IMR-90 (cell line): ENCODE measurements at regions not wholly inside any gene's neighbourhood (a gene's known extent, or its start where the extent isn't known, plus 50 kb on each side); places are given as distances from the start of the nearest gene placed in this dataset.

ENCODE experiments used
- ATAC-seq: fragments of 200-7000 bp; cut with Tn5 transposase; 2 replicates; pipeline ENCODE4 v1.9.1; 2020; ENCODE audit warnings: low read depth, mild to moderate bottlenecking, moderate library complexity
- BruUV-seq: library from RNA; stranded (reverse); fragments of 400-500 nt; replicated peaks from 2 replicates; lab custom pipeline; 2021; lab: Mats Ljungman, UMichigan
- CTCF ChIA-PET: fragments of 300-600 bp; formaldehyde crosslinking; extraction: SDS; loops from one replicate; lab custom pipeline; 2021; ENCODE audit warnings: antibody characterized with exemption; lab: Yijun Ruan, JAX
- POLR2A ChIA-PET: fragments of 300-600 bp; sonication (Branson Sonifier 250); formaldehyde crosslinking; loops from one replicate; lab custom pipeline; 2022; ENCODE audit warnings: antibody characterized with exemption; ENCODE audit not compliant: unreplicated experiment; lab: Charles Lee
- DNase-seq: peaks from one replicate; pipeline ENCODE4 v3.0.0; 2013
- H2AFZ ChIP-seq: replicated peaks from 2 replicates; pipeline ENCODE3; 2013; ENCODE audit warnings: low read length, mild to moderate bottlenecking; ENCODE audit not compliant: poor library complexity
- H2AK5ac ChIP-seq: 2 replicates; pipeline ENCODE4 v1.6.1; 2013; ENCODE audit warnings: low read depth, low read length, inconsistent platforms
- H2AK9ac ChIP-seq: replicated peaks from 2 replicates; pipeline ENCODE3; 2013; ENCODE audit warnings: mild to moderate bottlenecking, low read depth, low read length, moderate library complexity; ENCODE audit not compliant: poor library complexity
- H2BK120ac ChIP-seq: 2 replicates; pipeline ENCODE4 v1.6.1; 2013; ENCODE audit warnings: low read depth, low read length, inconsistent platforms
- H2BK15ac ChIP-seq: 3 replicates; pipeline ENCODE4 v1.6.1; 2013; ENCODE audit warnings: low read depth, low read length, inconsistent platforms
- H2BK20ac ChIP-seq: 2 replicates; pipeline ENCODE4 v1.6.1; 2013; ENCODE audit warnings: low read depth, mild to moderate bottlenecking, inconsistent platforms, low read length, moderate library complexity
- H2BK5ac ChIP-seq: 2 replicates; pipeline ENCODE4 v1.6.1; 2013; ENCODE audit warnings: mild to moderate bottlenecking, low read depth, low read length, inconsistent platforms; ENCODE audit not compliant: poor library complexity, severe bottlenecking
- H3K14ac ChIP-seq: replicated peaks from 2 replicates; pipeline ENCODE4 v1.6.1; 2013; ENCODE audit warnings: low read depth, low read length, inconsistent platforms
- H3K18ac ChIP-seq: 2 replicates; pipeline ENCODE4 v1.6.1; 2013; ENCODE audit warnings: low read depth, low read length, control low read depth
- H3K23ac ChIP-seq: 2 replicates; pipeline ENCODE4 v1.6.1; 2013; ENCODE audit warnings: low read depth, low read length, inconsistent platforms
- H3K27ac ChIP-seq: 2 replicates; pipeline ENCODE4 v1.5.1; 2013; ENCODE audit warnings: mild to moderate bottlenecking, control low read depth, low read length; ENCODE audit not compliant: insufficient read depth
- H3K27me3 ChIP-seq: 2 replicates; pipeline ENCODE4 v1.6.1; 2013; ENCODE audit warnings: low read length; ENCODE audit not compliant: control insufficient read depth, insufficient read depth
- H3K36me3 ChIP-seq: 2 replicates; pipeline ENCODE4 v1.6.1; 2013; ENCODE audit warnings: low read length, mixed read lengths; ENCODE audit not compliant: control insufficient read depth, insufficient read depth
- H3K4ac ChIP-seq: 2 replicates; pipeline ENCODE4 v1.6.1; 2013; ENCODE audit warnings: low read depth, low read length, inconsistent platforms
- H3K4me1 ChIP-seq: 2 replicates; pipeline ENCODE4 v1.6.1; 2013; ENCODE audit warnings: low read length, mixed read lengths; ENCODE audit not compliant: control insufficient read depth, insufficient read depth
- H3K4me2 ChIP-seq: 2 replicates; pipeline ENCODE4 v1.6.1; 2013; ENCODE audit warnings: low read depth, mild to moderate bottlenecking, control low read depth, low read length, moderate library complexity
- H3K4me3 ChIP-seq: 2 replicates; pipeline ENCODE4 v1.5.1; 2013; ENCODE audit warnings: low read depth, mild to moderate bottlenecking, control low read depth, low read length, moderate library complexity; ENCODE audit not compliant: insufficient read depth
- H3K56ac ChIP-seq: 2 replicates; pipeline ENCODE4 v1.6.1; 2013; ENCODE audit warnings: low read length, inconsistent platforms; ENCODE audit not compliant: insufficient read depth; ENCODE audit errors: extremely low read depth
- H3K79me1 ChIP-seq, 2 experiments: 2 replicates each; pipeline ENCODE4 v1.6.1; 2013; ENCODE audit warnings: low read length in 2 of 2, inconsistent platforms in 1 of 2, low read depth in 1 of 2
- H3K9ac ChIP-seq: 2 replicates; pipeline ENCODE4 v1.6.1; 2013; ENCODE audit warnings: low read depth, low read length, control low read depth
- H3K9me1 ChIP-seq: 2 replicates; pipeline ENCODE4 v1.6.1; 2013; ENCODE audit warnings: low read length, inconsistent platforms; ENCODE audit not compliant: insufficient read depth
- H3K9me3 ChIP-seq: 2 replicates; pipeline ENCODE4 v1.6.1; 2013; ENCODE audit warnings: low read length; ENCODE audit not compliant: control insufficient read depth, insufficient read depth
- H4K20me1 ChIP-seq: 2 replicates; pipeline ENCODE4 v1.6.1; 2013; ENCODE audit warnings: low read length, inconsistent platforms; ENCODE audit not compliant: insufficient read depth
- H4K5ac ChIP-seq: 2 replicates; pipeline ENCODE4 v1.6.1; 2013; ENCODE audit warnings: mild to moderate bottlenecking, low read depth, low read length, control low read depth
- H4K8ac ChIP-seq, 2 experiments: 2 replicates each; pipeline ENCODE4 v1.6.1; 2013; ENCODE audit warnings: low read depth in 2 of 2, low read length in 2 of 2, control low read depth in 1 of 2, inconsistent platforms in 1 of 2
- H4K91ac ChIP-seq: 2 replicates; pipeline ENCODE4 v1.6.1; 2013; ENCODE audit warnings: low read depth, low read length, inconsistent platforms; ENCODE audit not compliant: insufficient read depth
- BHLHE40 ChIP-seq: fragments of 150-350 bp; IDR thresholded peaks from 2 replicates; pipeline ENCODE4 v1.6.1; 2016; ENCODE audit warnings: mild to moderate bottlenecking, low read depth, low read length
- CEBPB ChIP-seq: IDR thresholded peaks from 2 replicates; pipeline ENCODE4 v1.6.1; 2012; ENCODE audit warnings: low read depth, low read length, improper control_type of control experiment
- CHD1 ChIP-seq: IDR thresholded peaks from 2 replicates; pipeline ENCODE4 v1.6.1; 2012; ENCODE audit warnings: low read depth, low read length, improper control_type of control experiment
- FOS ChIP-seq: fragments of 150-350 bp; IDR thresholded peaks from 2 replicates; pipeline ENCODE4 v1.6.1; 2016; ENCODE audit warnings: low read depth, low read length
- MAFK ChIP-seq: IDR thresholded peaks from 2 replicates; pipeline ENCODE4 v1.6.1; 2012; ENCODE audit warnings: low read depth, low read length, improper control_type of control experiment
- MAZ ChIP-seq: IDR thresholded peaks from 2 replicates; pipeline ENCODE4 v1.6.1; 2012; ENCODE audit warnings: low read depth, mild to moderate bottlenecking, low read length, improper control_type of control experiment, moderate library complexity, borderline replicate concordance
- MXI1 ChIP-seq: IDR thresholded peaks from 2 replicates; pipeline ENCODE4 v1.6.1; 2012; ENCODE audit warnings: low read depth, mild to moderate bottlenecking, low read length, moderate library complexity, borderline replicate concordance
- NFE2L2 ChIP-seq: fragments of 150-350 bp; IDR thresholded peaks from 2 replicates; pipeline ENCODE4 v1.6.1; 2016; ENCODE audit warnings: low read depth, mild to moderate bottlenecking, low read length
- POLR2A ChIP-seq: IDR thresholded peaks from 2 replicates; pipeline ENCODE4 v1.6.1; 2012; ENCODE audit warnings: mild to moderate bottlenecking, low read depth, low read length
- RAD21 ChIP-seq: IDR thresholded peaks from 2 replicates; pipeline ENCODE4 v1.6.1; 2012; ENCODE audit warnings: low read length, improper control_type of control experiment
- RCOR1 ChIP-seq: IDR thresholded peaks from 2 replicates; pipeline ENCODE4 v1.6.1; 2012; ENCODE audit warnings: mild to moderate bottlenecking, low read length, improper control_type of control experiment; ENCODE audit not compliant: insufficient replicate concordance
- RFX5 ChIP-seq: IDR thresholded peaks from 2 replicates; pipeline ENCODE4 v1.8.0; 2012; ENCODE audit warnings: low read depth, mild to moderate bottlenecking, low read length, moderate library complexity
- SMC3 ChIP-seq: fragments of 150-350 bp; IDR thresholded peaks from 2 replicates; pipeline ENCODE4 v1.6.1; 2016; ENCODE audit warnings: low read depth, mild to moderate bottlenecking, antibody characterized with exemption, low read length, moderate library complexity
- WGBS, 2 experiments: methylation state at CpG; one replicate each; pipeline versions ENCODE4 v1.1.5 to v1.1.7; 2013; ENCODE audit warnings: missing lambda C conversion rate in 2 of 2; ENCODE audit not compliant: insufficient read length in 1 of 2; ENCODE audit errors: extremely low coverage in 2 of 2; 5-methylcytosine and 5-hydroxymethylcytosine counted together
- dilution Hi-C: fragments of 300-500 bp; cut with HindIII; formaldehyde crosslinking; loops from one replicate; pipeline ENCODE4 v1.14.3; 2018; ENCODE audit warnings: low sequenced_read_pairs; ENCODE audit not compliant: unreplicated experiment
- in situ Hi-C: fragments of 300-500 bp; cut with MboI; formaldehyde crosslinking; loops from 3 replicates; pipeline ENCODE4 v1.14.3; 2019; ENCODE audit warnings: low sequenced_read_pairs, inconsistent platforms, mixed read lengths
- intact Hi-C: fragments of 100-400 bp; cut with micrococcal nuclease; formaldehyde crosslinking; loops from 2 replicates; pipeline ENCODE4 v1.10.0; 2022
- TF ChIP-seq, protein P1 (sequence below): fragments of 150-350 bp; IDR thresholded peaks from 2 replicates; pipeline ENCODE4 v1.6.1; 2016; ENCODE audit warnings: low read depth, mild to moderate bottlenecking, low read length, moderate library complexity, borderline replicate concordance
- TF ChIP-seq, protein P2 (sequence below): conservative IDR thresholded peaks from 2 replicates; pipeline ENCODE4 v1.5.1; 2012; ENCODE audit warnings: mild to moderate bottlenecking, low read depth, low read length, improper control_type of control experiment

DNA sequence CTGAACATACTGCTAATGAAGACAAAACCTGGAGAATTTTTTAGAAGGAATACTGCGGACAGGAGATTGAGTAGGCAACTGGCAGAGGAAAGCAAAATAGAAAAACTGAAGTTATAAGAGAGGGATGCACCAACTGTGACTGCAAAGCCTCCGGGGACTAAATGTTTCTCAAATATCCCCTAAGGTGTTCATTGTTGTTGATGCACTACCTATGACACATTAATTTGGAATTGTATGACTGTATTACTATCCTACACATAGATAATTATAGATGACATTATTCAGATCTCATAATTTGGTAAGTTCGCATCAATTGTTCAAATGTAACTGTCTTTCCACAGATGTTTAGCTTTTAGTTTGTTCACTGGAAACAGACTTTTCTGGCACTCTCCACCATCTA lies 341.1 kb downstream of the MMUT start:
- no peaks in the 10 kb centered on the region for H4K20me1 ChIP-seq
- H2BK20ac ChIP-seq: no peak overlapping the region
- H3K79me1 ChIP-seq: no peaks in the 10 kb centered on the region
- H4K8ac ChIP-seq: no peak overlapping the region
- no peaks in the 10 kb centered on the region for H3K27me3 ChIP-seq
- H2BK120ac ChIP-seq: no peak overlapping the region
- no peak overlapping the region for H2BK15ac ChIP-seq
- no peak overlapping the region for H3K23ac ChIP-seq
- no peaks in the 10 kb centered on the region for H3K9me3 ChIP-seq
- WGBS, 2 experiments: 60% methylated on average over 1 of the region's 3 CpGs; no CpG with 5 or more reads in 1 of the 2 experiments
- H2BK5ac ChIP-seq: no peak overlapping the region
- CTCF ChIA-PET: no interaction called here
- no TSS peak for BruUV-seq
- no peak overlapping the region for H4K91ac ChIP-seq
- in situ Hi-C loops: no loop called here
- no peak overlapping the region for H3K4ac ChIP-seq
- no peaks in the 10 kb centered on the region for H3K36me3 ChIP-seq
- TF ChIP-seq POLR2A: no peak
- no peak for TF ChIP-seq MAZ
- TF ChIP-seq, protein P1, sequence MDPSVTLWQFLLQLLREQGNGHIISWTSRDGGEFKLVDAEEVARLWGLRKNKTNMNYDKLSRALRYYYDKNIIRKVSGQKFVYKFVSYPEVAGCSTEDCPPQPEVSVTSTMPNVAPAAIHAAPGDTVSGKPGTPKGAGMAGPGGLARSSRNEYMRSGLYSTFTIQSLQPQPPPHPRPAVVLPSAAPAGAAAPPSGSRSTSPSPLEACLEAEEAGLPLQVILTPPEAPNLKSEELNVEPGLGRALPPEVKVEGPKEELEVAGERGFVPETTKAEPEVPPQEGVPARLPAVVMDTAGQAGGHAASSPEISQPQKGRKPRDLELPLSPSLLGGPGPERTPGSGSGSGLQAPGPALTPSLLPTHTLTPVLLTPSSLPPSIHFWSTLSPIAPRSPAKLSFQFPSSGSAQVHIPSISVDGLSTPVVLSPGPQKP: no peak
- TF ChIP-seq NFE2L2: no peak
- no peak for TF ChIP-seq CHD1
- no peak for TF ChIP-seq BHLHE40
- TF ChIP-seq RCOR1: no peak
- no peak for TF ChIP-seq MXI1
- no peak for TF ChIP-seq RFX5
- no peak for TF ChIP-seq FOS
- TF ChIP-seq SMC3: no peak
- no peak for TF ChIP-seq RAD21
- no peak for TF ChIP-seq CEBPB
- TF ChIP-seq, protein P2, sequence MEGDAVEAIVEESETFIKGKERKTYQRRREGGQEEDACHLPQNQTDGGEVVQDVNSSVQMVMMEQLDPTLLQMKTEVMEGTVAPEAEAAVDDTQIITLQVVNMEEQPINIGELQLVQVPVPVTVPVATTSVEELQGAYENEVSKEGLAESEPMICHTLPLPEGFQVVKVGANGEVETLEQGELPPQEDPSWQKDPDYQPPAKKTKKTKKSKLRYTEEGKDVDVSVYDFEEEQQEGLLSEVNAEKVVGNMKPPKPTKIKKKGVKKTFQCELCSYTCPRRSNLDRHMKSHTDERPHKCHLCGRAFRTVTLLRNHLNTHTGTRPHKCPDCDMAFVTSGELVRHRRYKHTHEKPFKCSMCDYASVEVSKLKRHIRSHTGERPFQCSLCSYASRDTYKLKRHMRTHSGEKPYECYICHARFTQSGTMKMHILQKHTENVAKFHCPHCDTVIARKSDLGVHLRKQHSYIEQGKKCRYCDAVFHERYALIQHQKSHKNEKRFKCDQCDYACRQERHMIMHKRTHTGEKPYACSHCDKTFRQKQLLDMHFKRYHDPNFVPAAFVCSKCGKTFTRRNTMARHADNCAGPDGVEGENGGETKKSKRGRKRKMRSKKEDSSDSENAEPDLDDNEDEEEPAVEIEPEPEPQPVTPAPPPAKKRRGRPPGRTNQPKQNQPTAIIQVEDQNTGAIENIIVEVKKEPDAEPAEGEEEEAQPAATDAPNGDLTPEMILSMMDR: no peak
- no peak for TF ChIP-seq MAFK
- no peak overlapping the region for H2AK5ac ChIP-seq
- ATAC-seq (no peak), DNase-seq (no peak)
- dilution Hi-C loops: no loop called here
- H4K5ac ChIP-seq: no peak overlapping the region
- intact Hi-C loops: no loop called here
- no peak overlapping the region for H3K56ac ChIP-seq
- H3K4me1 ChIP-seq: no peaks in the 10 kb centered on the region
- POLR2A ChIA-PET: no interaction called here
- no peak overlapping the region for H3K14ac ChIP-seq
- no peak overlapping the region for H2AFZ ChIP-seq
- H3K4me3 ChIP-seq: no peak overlapping the region
- no peak overlapping the region for H2AK9ac ChIP-seq
- no peak overlapping the region for H3K4me2 ChIP-seq
- no peak overlapping the region for H3K18ac ChIP-seq
- no peaks in the 10 kb centered on the region for H3K9me1 ChIP-seq
- H3K27ac ChIP-seq: no peak overlapping the region
- H3K9ac ChIP-seq: no peak overlapping the region
